Mesendoderm (in vitro differentiated cells): ENCODE measurements at regions not wholly inside any gene's neighbourhood (a gene's known extent, or its start where the extent isn't known, plus 50 kb on each side); places are given as distances from the start of the nearest gene placed in this dataset.

Experiments
- DNase-seq: peaks from one replicate; pipeline ENCODE4 v3.0.0; 2013
- H2AK5ac ChIP-seq: 2 replicates; pipeline ENCODE4 v1.6.1; 2013; ENCODE audit warnings: low read length, inconsistent platforms
- H2BK120ac ChIP-seq: 2 replicates; pipeline ENCODE4 v1.6.1; 2013; ENCODE audit warnings: low read depth, mild to moderate bottlenecking, low read length, moderate library complexity, mixed read lengths
- H2BK15ac ChIP-seq: replicated peaks from 2 replicates; pipeline ENCODE4 v1.6.1; 2013; ENCODE audit warnings: low read depth, mild to moderate bottlenecking, moderate library complexity
- H2BK5ac ChIP-seq: 2 replicates; pipeline ENCODE4 v1.6.1; 2013; ENCODE audit warnings: low read length, inconsistent platforms
- H3K18ac ChIP-seq: 2 replicates; pipeline ENCODE4 v1.6.1; 2013; ENCODE audit warnings: mild to moderate bottlenecking, low read length, mixed read lengths
- H3K23ac ChIP-seq: one replicate; pipeline ENCODE4 v1.6.1; 2013; ENCODE audit warnings: low read length
- H3K27ac ChIP-seq: 2 replicates; pipeline ENCODE4 v1.5.1; 2013; ENCODE audit warnings: low read depth, mild to moderate bottlenecking, inconsistent platforms, low read length, moderate library complexity
- H3K27me3 ChIP-seq: 2 replicates; pipeline ENCODE4 v1.6.1; 2013; ENCODE audit warnings: low read length, control low read depth, mild to moderate bottlenecking, inconsistent platforms; ENCODE audit not compliant: insufficient read depth, poor library complexity
- H3K36me3 ChIP-seq: 2 replicates; pipeline ENCODE4 v1.6.1; 2013; ENCODE audit warnings: low read length, inconsistent platforms; ENCODE audit not compliant: control insufficient read depth, insufficient read depth
- H3K4ac ChIP-seq: one replicate; pipeline ENCODE4 v1.6.1; 2013; ENCODE audit warnings: low read depth, mild to moderate bottlenecking, low read length, moderate library complexity
- H3K4me1 ChIP-seq: 2 replicates; pipeline ENCODE4 v1.6.1; 2013; ENCODE audit warnings: low read depth, low read length, inconsistent platforms; ENCODE audit not compliant: control insufficient read depth
- H3K4me2 ChIP-seq: 2 replicates; pipeline ENCODE4 v1.6.1; 2013; ENCODE audit warnings: low read length
- H3K4me3 ChIP-seq: 2 replicates; pipeline ENCODE4 v1.5.1; 2013; ENCODE audit warnings: mild to moderate bottlenecking, low read length
- H3K56ac ChIP-seq: one replicate; pipeline ENCODE4 v1.6.1; 2013; ENCODE audit warnings: low read length
- H3K79me1 ChIP-seq: 2 replicates; pipeline ENCODE4 v1.6.1; 2013; ENCODE audit warnings: low read length, inconsistent platforms
- H3K79me2 ChIP-seq: 2 replicates; pipeline ENCODE4 v1.6.1; 2013; ENCODE audit warnings: mild to moderate bottlenecking, low read length; ENCODE audit not compliant: control insufficient read depth, insufficient read depth
- H3K9ac ChIP-seq: 2 replicates; pipeline ENCODE4 v1.6.1; 2013; ENCODE audit warnings: low read length, inconsistent platforms
- H4K5ac ChIP-seq: one replicate; pipeline ENCODE4 v1.6.1; 2013; ENCODE audit warnings: low read length
- H4K8ac ChIP-seq: one replicate; pipeline ENCODE4 v1.6.1; 2013; ENCODE audit warnings: low read depth, mild to moderate bottlenecking, control low read depth, low read length, moderate library complexity
- WGBS: extraction: QIAGEN DNeasy Blood & Tissue Kit; methylation state at CpG from one replicate; pipeline ENCODE4 v1.1.7; 2013; ENCODE audit warnings: low lambda C conversion rate, missing lambda C conversion rate; ENCODE audit not compliant: insufficient coverage; ENCODE audit errors: extremely low coverage; 5-methylcytosine and 5-hydroxymethylcytosine counted together

GRCh38 chr12:123075646-123076171, 75.2 kb downstream of the PITPNM2 start:
- DNase-seq = peak; percentile 83
- no peak overlapping the region for H2AK5ac ChIP-seq
- H3K27ac ChIP-seq = no peak overlapping the region
- no peaks in the 10 kb centered on the region for H3K79me1 ChIP-seq
- H3K79me2 ChIP-seq = no peaks in the 10 kb centered on the region
- H3K4ac ChIP-seq = no peak overlapping the region
- H3K36me3 ChIP-seq = no peaks in the 10 kb centered on the region
- no peak overlapping the region for H3K4me3 ChIP-seq
- no CpG with 5 or more reads among the region's 16 CpGs for WGBS
- no peak overlapping the region for H4K8ac ChIP-seq
- H4K5ac ChIP-seq = no peak overlapping the region
- no peak overlapping the region for H2BK120ac ChIP-seq
- H3K4me1 ChIP-seq = no peaks in the 10 kb centered on the region
- H3K4me2 ChIP-seq = no peak overlapping the region
- no peak overlapping the region for H3K23ac ChIP-seq
- no peak overlapping the region for H2BK5ac ChIP-seq
- H3K27me3 ChIP-seq = no peaks in the 10 kb centered on the region
- peak overlapping the region; percentile 31 for H3K56ac ChIP-seq
- H3K18ac ChIP-seq = no peak overlapping the region
- H2BK15ac ChIP-seq = no peak overlapping the region
- no peak overlapping the region for H3K9ac ChIP-seq

GRCh38 chr12:123075087-123075645, 75.7 kb downstream of the PITPNM2 start:
- Histone ChIP-seq H3K79me1 (no peaks in the 10 kb centered on the region), H2AK5ac (no peak overlapping the region), H3K4me1 (no peaks in the 10 kb centered on the region), H3K4ac (no peak overlapping the region), H3K18ac (no peak overlapping the region), H3K79me2 (no peaks in the 10 kb centered on the region), H3K36me3 (no peaks in the 10 kb centered on the region), H2BK15ac (no peak overlapping the region), H3K9ac (no peak overlapping the region), H3K4me3 (no peak overlapping the region), H4K5ac (no peak overlapping the region), H4K8ac (no peak overlapping the region), H3K27ac (no peak overlapping the region), H3K23ac (no peak overlapping the region), H2BK5ac (no peak overlapping the region), H2BK120ac (no peak overlapping the region), H3K27me3 (no peaks in the 10 kb centered on the region), H3K4me2 (no peak overlapping the region), H3K56ac (no peak overlapping the region)
- no CpG with 5 or more reads among the region's 11 CpGs for WGBS
- no peak for DNase-seq

GRCh38 chr12:123073962-123074801, 76.7 kb downstream of the PITPNM2 start:
- Histone ChIP-seq H3K4me3 (no peak overlapping the region), H3K4me1 (no peaks in the 10 kb centered on the region), H3K27ac (no peak overlapping the region), H2AK5ac (no peak overlapping the region), H2BK5ac (no peak overlapping the region), H3K79me1 (no peaks in the 10 kb centered on the region), H3K23ac (no peak overlapping the region), H3K36me3 (no peaks in the 10 kb centered on the region), H3K4ac (no peak overlapping the region), H3K4me2 (no peak overlapping the region), H3K79me2 (no peaks in the 10 kb centered on the region), H4K8ac (no peak overlapping the region), H3K56ac (no peak overlapping the region), H3K9ac (no peak overlapping the region), H2BK120ac (no peak overlapping the region), H4K5ac (no peak overlapping the region), H3K18ac (no peak overlapping the region), H3K27me3 (no peaks in the 10 kb centered on the region), H2BK15ac (no peak overlapping the region)
- no peak for DNase-seq
- no CpG with 5 or more reads among the region's 8 CpGs for whole genome bisulfite sequencing

- no CpG with 5 or more reads among the region's 3 CpGs for WGBS
These were observed 77.6 kb downstream of the PITPNM2 start for GRCh38 chr12:123073292-123073691.

GRCh38 chr12:123071857-123072256, 79.0 kb downstream of the PITPNM2 start:
- Histone ChIP-seq H3K4me1 (no peaks in the 10 kb centered on the region), H3K27me3 (no peaks in the 10 kb centered on the region), H3K79me2 (no peaks in the 10 kb centered on the region), H3K18ac (no peak overlapping the region), H3K56ac (no peak overlapping the region), H3K4me2 (no peak overlapping the region), H3K79me1 (no peaks in the 10 kb centered on the region), H3K4ac (no peak overlapping the region), H2BK120ac (no peak overlapping the region), H3K4me3 (no peak overlapping the region), H3K27ac (no peak overlapping the region), H3K23ac (no peak overlapping the region), H3K36me3 (no peaks in the 10 kb centered on the region), H2BK15ac (no peak overlapping the region), H2AK5ac (no peak overlapping the region), H2BK5ac (no peak overlapping the region), H4K5ac (no peak overlapping the region), H3K9ac (no peak overlapping the region), H4K8ac (no peak overlapping the region)
- no peak for DNase-seq
- WGBS = no CpG with 5 or more reads among the region's 5 CpGs

More at GRCh38 chr12:123073292-123073691, 77.6 kb downstream of the PITPNM2 start:
- H3K4me1 ChIP-seq = no peaks in the 10 kb centered on the region
- no peaks in the 10 kb centered on the region for H3K79me2 ChIP-seq
- no peak overlapping the region for H2AK5ac ChIP-seq
- H4K8ac ChIP-seq = no peak overlapping the region
- no peak overlapping the region for H3K27ac ChIP-seq
- no peak overlapping the region for H2BK5ac ChIP-seq
- no peak overlapping the region for H3K4ac ChIP-seq
- no peak overlapping the region for H4K5ac ChIP-seq
- no peak overlapping the region for H3K9ac ChIP-seq
- no peak overlapping the region for H2BK120ac ChIP-seq
- no peak overlapping the region for H2BK15ac ChIP-seq
- DNase-seq = no peak
- H3K4me2 ChIP-seq = no peak overlapping the region
- H3K79me1 ChIP-seq = no peaks in the 10 kb centered on the region
- H3K36me3 ChIP-seq = no peaks in the 10 kb centered on the region
- no peaks in the 10 kb centered on the region for H3K27me3 ChIP-seq
- H3K4me3 ChIP-seq = no peak overlapping the region
- H3K23ac ChIP-seq = no peak overlapping the region
- no peak overlapping the region for H3K18ac ChIP-seq
- no peak overlapping the region for H3K56ac ChIP-seq
